ENCODE measurements at regions not wholly inside any gene's neighbourhood (a gene's known extent, or its start where the extent isn't known, plus 50 kb on each side); places are given as distances from the start of the nearest gene placed in this dataset.
"Not testable (repeated sequence)": the region's sequence is repeated elsewhere in the genome, so short reads cannot be mapped to it uniquely, and the experiment has no call there.

DNA sequence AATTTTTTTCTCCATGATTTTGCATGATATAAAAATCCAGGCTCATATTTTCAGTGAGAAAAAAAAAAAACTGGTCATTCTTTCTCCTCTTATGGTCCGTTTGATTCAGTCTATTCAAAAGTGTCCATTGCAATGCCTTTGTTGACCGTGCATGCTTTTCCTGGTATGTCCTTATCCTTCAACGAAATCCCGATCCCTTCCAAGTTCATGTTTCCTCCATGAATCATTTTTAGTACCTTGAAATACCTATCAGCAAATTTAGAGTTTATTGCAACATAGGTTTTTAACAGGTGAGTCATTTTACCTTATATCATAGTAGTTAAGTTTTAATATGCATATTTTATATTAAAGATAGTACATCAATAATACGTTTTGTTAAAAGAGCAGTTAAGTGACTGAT lies 773.8 kb upstream of the CHD1 start:
- DNase-seq = no peak

DNA sequence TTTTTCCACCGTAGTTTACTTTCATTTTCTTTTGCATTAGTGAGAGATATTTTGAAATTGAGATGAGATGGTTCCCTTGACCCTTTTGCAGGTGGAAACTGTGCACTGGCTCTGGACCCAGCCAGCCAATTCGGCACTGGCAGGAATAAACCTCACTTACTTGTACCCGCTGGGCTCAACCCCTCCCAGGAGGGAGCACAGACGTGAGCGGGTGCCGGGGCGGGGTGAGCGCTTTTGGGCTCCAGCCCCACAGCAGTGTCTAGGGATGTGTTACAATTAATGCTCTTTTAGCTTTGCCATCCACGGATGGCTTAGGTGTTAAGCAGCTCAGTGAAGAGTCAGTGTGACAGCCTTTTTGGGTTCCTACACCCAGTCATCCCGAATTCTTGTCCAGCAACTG lies 766.1 kb upstream of the CHD1 start:
- no peak for DNase-seq

DNA sequence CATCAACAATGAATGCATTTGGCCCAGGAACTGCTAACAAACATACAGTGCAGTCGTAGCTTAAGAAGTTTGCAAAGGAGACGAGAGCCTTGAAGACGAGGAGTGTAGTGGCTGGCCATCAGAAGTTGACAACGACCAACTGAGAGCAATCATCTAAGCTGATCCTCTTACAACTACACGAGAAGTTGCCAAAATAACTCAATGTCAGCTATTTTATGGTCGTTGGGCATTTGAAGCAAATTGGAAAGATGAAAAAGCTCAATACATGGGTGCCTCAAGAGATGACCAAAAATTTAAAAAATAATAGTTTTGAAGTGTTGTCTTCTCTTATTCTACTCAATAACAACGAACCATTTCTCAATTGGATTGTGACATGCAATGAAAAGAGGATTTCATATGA lies 757.7 kb upstream of the CHD1 start:
- no peak for DNase-seq

DNA sequence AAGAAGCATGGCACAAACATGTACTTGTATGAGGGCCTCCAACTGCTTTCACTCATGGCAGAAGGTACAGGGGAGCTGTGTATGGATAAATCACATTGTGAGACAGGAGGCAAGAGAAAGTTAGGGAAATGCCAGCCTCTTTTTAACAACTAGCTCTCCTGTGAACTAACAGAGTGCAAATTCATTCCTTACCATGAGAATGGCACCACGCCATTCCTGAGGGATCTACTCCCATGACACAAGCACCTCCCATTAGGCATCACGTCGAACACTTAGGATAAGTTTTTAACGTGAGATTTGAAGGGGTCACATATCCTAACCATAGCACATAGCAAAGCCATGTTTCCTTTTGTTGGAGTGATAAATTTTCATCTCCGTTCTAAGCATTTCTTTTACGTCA lies 747.2 kb upstream of the CHD1 start:
- no peak for DNase-seq

DNA sequence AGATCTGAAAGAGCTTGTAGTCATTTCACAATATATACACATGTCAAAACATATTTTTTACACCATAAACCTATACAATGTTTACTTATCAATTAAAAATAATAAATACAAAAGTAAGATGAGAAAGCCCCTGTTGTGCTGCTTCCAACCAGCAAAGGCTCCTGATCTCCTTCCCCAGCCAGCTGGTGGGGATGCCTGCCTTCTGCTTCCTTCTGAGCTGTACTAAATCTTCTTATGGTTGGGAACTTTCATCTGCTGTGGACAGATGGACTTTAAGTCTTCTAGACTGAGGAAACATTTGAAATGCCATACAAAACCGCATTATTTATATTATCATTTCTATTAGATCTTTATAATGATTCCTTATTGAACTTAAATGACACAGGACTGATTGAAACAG lies 745.3 kb upstream of the CHD1 start:
- DNase-seq = no peak

DNA sequence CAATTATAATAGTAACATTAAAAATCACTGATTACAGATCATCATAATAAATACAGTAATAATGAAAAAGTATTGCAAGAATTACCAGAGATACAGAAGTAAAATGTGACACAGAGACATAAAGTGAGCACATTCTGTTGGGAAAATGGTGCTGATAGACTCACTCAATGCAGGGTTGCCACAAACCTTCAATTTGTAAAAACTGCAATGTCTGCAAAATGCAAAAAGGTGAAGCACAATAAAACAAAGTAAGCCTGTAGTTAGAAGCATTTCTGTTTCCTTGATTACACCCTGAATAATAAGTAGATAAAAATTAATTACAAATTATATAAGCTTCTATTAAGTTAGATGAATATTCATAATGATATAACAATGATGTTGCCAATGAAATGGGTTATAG lies 736.2 kb upstream of the CHD1 start:
- no peak for DNase-seq

DNA sequence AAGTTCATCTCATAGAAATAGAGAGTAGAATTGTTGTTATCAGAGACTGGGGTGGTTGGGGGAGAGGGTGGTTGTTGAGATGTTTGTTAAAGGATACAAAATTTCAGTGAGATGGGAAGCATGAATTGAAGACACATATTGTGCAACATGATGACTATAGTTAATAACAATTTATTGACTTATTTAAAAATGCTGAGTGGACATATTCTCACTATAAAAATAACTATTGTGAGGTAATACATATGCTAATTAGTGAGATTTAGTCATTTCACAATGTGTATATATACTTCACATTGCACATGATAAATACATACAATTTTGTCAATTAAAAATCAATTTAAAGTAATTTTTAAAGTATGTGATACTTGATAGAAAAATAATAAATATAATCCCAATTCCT lies 722.5 kb upstream of the CHD1 start:
- no peak for DNase-seq

DNA sequence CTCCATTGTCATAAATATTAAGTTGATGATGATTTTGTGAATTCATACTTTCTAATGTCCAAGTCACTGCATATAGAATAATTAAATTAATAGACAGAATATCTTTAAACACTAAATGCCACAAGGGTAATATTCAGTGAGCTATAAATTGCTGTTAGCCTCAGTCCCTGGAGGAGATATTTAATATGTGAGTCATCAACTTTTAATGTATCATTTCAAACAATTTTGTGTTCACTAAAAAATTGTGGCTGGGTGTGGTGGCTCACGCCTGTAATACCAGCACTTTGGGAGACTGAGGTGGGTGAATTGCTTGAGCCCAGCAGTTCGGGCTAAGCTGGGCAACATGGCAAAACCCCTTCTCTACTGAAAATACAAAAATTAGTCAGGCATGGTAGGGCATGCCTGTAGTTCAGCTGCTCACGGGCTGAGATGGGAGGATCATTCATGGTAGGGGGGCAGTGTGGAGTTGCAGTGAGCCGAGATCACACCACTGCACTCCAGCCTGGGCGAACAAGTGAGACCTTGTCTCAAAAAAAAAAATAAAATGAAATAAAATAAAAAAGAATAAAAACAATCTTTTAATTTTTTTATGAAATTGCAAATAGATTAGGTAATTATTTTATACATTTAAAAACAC lies 717.3 kb upstream of the CHD1 start:
- no peak for DNase-seq

DNA sequence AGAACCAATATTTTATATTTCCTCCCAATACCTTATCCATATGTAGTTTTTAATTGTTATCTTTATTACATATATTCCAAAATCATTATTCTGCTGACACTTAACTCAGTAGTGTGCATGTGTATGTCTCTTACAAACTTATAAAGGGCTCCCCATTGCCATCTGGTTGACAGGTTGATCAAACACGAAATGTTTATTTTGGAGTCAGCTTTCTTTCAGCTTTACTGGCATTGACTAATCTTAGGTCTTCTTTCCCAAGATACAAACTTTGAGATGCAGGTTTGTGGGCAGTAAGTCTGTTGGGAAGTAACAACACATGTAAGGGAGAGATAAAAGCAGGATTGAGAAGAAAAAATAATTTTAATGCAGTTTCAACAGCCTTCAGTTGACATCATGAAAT lies 716.0 kb upstream of the CHD1 start:
- DNase-seq = no peak

DNA sequence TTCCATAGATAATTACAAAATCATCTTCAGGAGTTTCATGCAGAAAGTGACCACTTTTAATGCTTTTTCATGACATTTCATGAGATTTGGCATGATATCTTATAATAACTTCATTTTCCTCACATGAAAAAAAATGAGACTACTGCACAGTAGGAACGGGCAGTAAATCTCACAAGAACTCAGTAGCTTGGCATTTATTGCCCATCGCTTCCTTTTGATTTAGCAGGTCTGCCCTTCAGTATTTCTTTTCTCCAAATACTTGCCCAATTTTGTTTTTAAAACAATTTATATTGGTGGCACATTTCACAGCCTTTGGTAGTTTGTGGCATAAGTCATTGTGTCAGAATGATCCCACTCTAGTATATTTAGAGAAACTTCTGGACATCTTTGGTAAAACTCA lies 711.8 kb upstream of the CHD1 start:
- no peak for DNase-seq

DNA sequence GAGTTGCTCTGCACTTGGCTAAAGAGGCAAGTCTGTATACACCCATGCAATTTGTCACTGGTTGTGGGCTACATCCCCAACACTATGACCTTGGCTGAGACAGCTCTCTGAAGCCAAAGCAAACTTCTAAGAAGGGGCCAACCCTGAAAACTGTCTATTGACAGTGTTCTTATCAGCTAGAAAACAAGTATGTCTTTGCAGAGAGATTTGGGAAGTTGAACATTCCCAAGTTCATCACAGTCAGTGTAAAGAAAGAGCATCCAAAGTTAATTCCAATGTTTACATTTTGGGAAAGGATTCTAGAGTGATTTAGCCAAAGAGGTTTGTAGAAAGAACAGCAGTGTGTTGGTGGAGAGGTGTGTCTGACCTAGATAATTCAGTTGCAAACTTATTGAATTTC lies 711.1 kb upstream of the CHD1 start:
- DNase-seq = no peak

DNA sequence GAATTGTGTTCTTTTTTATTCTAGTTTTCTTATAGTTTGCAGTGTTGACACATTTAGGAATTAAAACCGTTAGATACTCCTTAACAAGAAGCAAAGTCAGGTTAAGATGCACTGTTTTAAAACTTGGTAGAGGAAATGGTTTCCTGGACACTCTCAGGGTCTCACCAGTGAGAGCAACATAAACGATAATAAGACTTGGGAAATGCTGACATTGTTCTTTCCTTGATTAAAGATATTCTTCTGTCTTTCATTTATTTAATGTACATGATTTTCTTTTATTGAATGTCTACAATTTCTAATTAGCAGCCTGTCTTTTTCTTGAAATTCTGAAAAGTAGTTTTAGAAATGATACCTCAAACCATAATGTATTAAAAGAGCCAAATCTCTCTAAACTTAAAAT lies 707.9 kb upstream of the CHD1 start:
- no peak for DNase-seq

DNA sequence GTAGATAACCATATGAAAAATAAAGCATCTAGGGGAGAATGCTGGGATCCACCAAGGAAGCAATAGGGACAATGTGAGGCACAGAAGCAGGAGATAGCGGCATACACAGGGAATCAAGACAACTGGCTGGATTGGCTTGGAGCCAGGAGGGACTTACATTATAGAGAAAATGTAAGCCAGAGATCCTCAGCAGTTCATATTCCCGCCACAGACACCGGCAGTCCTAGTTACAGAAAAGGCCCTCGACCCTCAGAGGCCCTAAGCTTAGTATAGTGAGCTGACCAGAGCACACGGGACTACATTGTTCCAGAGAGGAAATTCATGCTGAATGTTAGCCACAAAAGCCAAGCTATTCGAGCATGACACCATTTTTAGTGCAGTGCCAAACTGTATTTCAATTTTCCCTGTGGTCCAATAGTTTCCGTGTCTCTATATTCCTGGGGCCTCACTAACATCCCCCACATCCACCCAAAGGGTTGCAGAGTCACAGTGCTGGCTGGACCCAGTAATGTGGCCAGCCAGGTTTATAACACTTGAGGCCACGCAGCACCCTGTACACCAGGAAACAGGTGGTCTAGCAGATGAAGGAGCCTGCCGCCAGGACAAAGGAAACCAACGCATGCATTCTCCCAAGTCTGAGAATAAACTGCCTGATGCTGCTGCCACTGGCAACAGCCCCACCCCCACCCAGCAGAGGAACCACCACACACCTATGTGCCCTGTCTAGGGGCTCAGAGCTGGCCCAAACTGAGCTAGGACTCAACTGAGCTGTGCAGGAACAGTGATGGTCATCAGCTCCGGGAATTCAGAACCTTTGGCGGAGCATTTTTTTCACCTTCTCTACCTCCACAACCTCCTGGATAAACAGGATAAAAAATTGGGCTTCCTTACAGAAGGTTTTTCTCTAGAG lies 693.2 kb upstream of the CHD1 start:
- DNase-seq = no peak

DNA sequence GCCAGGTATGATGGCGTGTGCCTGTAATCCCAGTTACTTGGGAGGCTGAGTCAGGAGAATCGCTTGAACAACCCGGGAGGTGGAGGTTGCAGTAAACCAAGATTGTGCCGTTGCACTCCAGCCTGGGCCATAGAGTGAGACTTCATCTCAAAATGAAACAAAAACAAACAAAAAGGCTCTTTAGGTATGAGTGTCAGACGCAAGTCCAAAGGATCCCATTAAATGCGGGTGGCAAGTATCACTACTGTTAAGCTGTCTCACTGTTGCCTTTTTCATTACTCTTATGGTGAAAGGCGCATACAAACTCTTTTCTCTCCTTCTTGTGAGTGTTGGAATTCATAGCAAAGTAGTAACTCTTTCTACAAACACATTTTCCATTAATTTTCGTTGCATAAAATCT lies 688.5 kb upstream of the CHD1 start:
- DNase-seq = no peak

DNA sequence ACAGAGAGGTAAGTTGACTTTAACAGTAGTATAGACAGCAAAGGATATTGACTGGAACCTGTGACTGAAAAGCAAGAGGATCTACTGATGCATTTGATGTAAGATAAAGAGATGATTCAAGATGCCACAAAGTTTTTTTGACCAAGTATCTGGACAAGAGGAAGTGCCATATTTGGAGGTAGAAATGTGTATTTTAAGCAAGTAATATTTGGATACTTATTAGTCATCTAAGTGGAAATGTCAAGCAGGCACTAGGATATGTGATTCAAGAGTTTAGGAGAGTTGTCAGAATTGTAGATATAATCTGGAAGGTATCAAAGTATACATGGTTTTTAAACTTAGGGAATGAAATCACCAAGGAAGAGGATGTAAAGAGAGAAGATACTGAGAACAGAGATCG lies 686.1 kb upstream of the CHD1 start:
- DNase-seq = peak; percentile 1

DNA sequence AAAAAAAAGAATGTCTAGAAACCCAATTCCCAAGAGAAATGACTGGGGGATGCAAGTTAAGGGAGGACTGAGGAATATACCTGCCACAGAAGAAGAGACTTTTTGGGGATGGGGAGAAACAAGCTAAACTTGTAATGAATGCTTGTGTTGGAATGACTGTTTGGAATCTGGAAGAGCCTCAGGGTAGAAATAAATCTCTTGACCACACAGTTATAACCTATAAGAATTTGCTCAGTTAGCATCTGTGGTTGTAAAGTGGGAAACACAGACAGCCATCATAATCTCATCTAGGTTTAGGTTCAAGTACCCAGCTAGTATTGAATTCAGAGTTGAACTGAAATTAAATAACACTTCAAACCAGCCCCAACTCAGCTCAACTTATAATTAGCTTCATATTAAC lies 678.3 kb upstream of the CHD1 start:
- DNase-seq = no peak

DNA sequence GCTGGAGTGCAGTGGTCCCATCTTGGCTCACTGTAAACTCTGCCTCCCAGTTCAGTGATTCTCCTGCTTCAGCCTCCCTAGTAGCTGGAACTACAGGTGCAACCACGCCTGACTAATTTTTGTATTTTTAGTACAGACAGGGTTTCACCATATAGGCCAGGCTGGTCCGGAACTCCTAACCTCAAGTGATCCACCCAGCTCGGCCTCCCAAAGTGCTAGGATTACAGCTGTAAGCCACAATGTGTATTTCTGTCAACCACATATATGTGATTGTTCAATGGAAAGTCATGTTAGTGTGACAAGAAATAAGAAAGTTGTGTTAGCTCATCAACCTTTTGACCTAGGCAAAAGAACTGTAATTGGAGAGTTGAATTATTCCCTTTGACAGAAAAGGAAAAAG lies 677.1 kb upstream of the CHD1 start:
- peak; percentile 97 for DNase-seq

DNA sequence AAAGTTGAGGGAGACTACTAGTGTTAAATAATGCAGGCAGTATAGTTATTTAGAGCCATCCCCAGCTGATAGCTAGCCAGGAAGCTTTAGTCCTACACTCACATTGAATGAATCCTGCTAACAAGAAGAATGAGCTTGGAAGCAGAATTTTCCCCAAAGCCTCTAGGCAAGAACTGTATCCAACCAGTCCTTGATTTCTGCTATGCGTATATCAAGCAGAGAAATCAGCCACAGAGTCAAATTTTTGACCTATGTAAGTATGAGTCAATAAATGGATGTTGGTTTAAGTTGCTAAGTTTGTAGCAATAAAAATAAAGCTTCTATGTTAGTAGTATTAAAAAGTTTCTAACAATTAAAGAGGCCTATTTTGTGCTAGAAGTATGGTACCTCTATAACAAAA lies 672.1 kb upstream of the CHD1 start:
- no peak for DNase-seq

DNA sequence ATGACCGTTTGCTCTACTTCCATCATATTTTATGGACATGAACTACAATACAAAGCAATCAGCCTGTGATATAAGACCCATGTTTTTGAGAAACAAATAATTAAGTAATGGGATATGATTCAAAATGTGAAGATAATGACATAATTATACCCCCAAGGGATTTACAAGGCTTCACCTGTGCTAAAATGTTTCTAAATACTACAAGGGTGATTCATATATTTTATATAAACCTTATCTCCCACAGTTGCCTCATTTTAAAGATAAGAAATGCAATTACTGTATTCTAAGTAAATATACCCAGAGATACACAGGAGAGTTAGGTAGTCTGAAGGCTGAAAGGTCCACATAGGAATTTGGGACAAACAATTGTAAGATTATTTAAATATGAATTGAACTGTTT lies 662.0 kb upstream of the CHD1 start:
- no peak for DNase-seq

DNA sequence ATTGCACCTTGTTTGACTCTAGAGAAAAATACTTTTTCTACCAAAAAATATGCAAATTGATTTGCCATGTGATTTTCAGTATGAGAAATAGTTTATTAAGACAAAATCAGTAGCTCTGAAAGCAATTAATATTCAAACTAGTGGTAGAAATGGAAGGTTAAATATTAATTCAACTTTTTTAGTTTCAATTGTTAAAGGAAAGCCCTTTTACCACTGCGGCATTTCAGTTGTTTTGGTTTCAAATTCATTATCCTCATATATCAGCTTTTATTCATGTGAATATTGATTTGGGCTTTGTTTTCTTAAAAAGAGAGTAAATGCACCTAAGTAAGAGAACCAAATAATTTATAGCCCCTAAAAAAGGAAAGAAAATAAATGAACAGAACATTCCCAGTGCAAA lies 660.6 kb upstream of the CHD1 start:
- no peak for DNase-seq

DNA sequence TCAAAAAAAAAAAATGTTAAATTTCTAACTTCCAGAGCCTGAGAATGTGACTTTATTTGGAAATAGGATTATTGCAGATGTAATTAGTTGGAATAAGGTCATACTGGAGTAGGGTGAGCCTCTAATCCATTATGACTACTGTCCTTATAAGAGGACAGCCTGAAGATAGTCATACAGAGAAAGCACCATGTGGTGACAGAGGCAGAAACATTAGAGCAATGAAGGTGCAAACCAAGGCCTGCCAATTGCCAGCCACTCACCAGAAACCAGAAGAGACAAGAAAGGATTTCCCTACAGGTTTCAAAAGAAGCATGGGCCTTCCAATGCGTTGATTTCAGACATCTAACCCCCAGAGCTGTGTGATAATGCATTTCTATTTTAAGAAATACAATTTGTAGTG lies 659.2 kb upstream of the CHD1 start:
- no peak for DNase-seq

DNA sequence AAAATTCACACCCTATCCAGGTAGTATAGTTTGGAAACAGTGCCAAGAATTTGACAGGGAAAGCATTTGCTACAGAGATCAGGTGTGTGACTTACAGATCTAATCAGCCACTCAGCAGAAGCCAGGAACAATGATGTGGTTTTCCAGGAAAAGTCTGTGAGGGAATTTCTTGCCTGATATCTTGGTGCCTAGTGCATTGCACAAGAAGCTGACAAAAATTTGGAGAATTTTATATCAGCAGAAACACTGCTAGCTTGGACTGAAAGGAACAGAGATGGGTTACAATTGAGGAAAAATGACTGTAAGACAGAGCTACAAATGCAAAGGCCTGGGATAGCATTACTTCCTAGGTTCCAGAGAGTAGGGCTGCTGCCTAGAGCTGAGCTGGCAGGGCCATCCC lies 658.1 kb upstream of the CHD1 start:
- no peak for DNase-seq

DNA sequence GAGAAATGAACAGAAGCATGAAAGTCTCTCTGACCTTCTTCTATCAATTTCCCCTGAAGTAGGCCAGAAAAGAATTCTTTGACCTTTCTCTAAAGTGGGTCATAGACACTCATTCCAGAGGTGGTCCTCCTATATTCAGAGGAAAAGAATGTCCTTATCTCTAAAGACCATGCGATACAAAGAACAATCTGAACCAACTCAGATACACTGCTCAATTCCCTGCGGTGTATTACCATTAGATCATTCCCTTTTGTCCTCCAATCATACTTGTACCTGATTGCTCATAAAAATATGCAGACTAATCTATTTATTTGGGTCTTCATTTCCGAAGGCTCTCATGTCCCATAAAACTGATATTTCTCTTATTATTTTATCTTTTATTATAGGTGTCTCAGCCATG lies 652.4 kb upstream of the CHD1 start:
- not testable (repeated sequence) for DNase-seq

DNA sequence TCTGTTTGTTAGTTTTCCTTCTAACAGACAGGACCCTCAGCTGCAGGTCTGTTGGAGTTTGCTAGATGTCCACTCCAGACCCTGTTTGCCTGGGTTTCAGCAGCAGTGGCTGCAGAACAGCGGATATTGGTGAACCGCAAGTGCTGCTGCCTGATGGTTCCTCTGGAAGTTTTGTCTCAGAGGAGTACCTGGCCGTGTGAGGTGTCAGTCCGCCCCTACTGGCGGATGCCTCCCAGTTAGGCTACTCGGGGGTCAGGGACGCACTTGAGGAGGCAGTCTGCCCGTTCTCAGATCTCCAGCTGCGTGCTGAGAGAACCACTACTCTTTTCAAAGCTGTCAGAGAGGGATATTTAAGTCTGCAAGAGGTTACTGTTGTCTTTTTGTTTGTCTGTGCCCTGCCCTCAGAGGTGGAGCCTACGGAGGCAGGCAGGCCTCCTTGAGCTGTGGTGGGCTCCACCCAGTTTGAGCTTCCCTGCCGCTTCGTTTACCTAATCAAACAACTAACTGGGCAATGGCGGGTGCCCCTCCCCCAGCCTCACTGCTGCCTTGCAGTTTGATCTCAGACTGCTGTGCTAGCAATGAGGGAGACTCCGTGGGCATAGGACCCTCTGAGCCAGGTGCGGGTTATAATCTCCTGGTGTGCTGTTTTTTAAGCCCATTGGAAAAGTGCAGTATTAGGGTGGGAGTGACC lies 634.3 kb upstream of the CHD1 start:
- not testable (repeated sequence) for DNase-seq

All from MV-4-11 (cell line).